SW 1271 (cell line): ENCODE measurements at regions not wholly inside any gene's neighbourhood (a gene's known extent, or its start where the extent isn't known, plus 50 kb on each side); places are given as distances from the start of the nearest gene placed in this dataset.
"Not testable (repeated sequence)": the region's sequence is repeated elsewhere in the genome, so short reads cannot be mapped to it uniquely, and the experiment has no call there.

Source experiments
- DNase-seq, 2 experiments: peaks; one replicate each; lab custom pipeline; 2025; lab: John Stamatoyannopoulos, UW

DNA sequence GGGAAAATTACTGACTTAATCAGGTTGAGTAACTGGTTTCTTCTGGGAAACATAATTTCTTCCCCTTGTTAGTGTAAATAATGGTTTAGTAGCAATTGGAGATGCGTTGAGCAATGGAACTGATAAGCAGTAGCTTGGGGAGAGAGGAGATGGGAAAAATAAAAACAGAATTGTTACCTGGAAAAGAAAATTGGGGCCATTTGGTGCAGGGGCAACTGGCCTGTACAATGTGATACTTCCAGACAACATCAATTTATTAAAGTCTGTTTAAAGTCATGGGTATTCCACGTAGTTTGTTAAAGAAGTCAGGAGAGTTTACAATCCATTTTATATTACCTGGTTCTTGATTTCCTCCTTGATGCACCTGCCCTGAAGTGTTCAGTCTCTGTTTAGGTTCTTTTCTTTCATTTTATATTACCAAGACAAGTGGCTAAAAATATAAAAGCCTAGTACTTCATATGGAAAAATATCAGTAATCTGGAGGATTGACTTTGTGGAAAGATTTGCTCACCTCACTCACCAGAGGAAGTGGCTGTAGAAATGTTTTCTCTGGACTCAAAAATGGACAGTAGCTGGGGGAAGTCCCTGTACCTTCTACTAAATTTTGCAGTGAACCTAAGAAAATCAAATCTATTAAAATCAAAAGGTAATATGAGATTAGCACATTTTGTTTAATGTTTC is 161.0 kb downstream of the DDX1 start:
- no peak for DNase-seq

- no peak for DNase-seq
Measured at GRCh38 chr2:15753233-15753798, 161.6 kb downstream of the DDX1 start.

DNA sequence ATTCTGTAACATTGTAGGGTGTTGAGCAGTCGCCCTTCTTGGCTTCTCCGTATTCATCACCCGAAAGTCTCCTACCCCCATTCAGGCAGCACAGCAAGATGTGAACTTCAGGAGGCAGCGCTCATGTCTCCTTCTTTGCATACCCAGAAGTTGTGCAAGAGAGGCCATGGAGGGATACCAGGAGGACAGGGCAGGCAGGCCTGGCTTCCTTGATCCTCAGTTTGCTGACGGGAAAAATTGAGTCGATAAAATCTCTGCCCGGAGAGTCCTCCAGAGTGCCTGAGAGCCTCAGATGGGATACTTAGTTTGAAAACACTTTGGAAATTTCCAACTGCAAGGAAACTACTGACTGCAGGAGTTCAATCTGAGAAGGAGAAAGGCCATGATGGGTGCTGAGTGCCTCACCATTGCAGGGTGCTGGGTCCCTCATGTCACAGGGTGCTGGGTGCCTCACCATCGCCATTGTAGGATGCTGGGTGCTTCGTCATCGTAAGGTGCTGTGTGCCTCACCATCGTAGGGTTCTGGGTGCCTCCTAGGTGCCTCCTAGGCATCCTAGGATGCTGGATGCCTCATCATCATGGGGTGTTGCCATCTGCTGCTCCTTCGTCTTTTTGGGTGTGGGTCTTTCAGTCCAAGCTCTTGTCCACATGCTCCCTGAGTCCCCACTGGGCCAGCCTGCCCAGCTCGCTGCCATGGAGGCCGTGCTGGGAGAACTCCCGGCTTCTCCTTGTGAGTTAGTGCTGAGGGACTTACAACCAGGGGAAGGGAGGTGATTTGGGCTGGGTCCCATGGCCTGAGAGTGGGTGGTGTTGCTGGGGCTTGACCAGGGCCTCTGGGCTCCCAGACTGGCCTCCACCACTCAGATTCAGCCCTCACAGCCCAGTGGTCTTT is 162.4 kb downstream of the DDX1 start:
- DNase-seq, result no peak

DNA sequence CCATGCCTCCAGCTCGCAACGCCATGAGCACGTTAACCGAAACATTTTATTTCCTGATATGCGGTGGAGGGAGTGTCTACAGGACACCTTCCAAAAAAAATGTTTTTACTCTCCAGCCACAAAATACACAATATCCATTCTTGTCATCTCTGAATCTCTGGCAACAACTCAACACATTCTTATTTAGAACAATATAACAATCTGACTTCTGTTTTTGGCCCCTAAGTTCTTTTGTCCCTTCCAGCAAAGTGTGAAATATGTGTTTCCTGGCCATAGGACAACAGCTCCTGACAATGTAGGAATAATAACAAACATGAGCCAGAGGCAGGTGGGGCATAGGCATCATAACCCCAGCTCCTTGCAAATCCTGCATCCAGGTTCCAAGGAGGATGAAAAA is 163.0 kb downstream of the DDX1 start:
- no peak for DNase-seq

DNA sequence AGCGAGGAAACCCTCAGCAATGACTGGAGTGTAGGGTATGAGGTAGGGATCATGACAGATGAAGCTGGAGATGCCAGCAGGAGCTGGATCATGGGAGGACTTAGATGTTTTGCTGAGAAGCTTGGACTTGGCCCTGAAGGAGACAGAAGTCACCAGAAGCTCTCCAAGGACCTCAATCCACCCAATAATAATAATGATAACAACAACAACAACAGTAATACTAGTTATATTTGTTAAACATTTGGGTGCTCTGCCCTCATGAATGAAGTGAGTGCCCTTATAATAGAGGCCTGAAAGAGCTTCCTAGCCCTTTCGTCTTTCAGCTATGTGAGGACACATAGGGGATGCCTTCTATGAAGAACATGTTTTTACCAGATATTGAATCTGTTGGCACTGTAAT is 163.9 kb downstream of the DDX1 start:
- no peak for DNase-seq

DNA sequence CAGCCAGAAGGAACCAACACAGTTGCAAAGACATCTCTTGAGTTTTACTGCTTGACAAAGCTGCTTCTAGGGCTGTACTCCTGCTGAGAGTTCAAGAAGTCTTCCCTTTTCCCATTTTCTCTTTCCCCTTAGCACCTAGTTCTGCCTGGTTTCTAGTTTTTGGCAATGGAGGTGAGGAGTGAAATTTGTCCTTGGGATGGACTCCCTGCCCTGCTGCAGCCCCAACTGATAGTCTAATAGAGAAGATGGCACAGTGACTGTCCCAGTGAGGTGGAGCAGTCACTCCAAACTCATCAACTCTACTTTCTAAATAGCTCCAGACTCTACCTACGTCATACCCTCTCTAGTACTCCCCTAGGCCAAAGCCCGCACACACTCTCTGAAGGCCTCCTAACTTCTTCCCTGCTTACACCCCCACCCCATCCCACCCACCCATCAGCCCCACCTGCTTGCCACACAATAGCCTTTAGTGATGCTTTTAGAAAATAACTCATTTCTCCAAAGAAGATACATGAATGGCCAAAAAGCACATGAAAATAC is 164.4 kb downstream of the DDX1 start:
- DNase-seq, result no peak

GRCh38 chr2:15756882-15757819 is 165.5 kb downstream of the DDX1 start:
- no peak for DNase-seq

- DNase-seq, result no peak
Measured at GRCh38 chr2:15757820-15758586, 166.3 kb downstream of the DDX1 start.

- no peak for DNase-seq
Measured at GRCh38 chr2:15758848-15759247, 167.2 kb downstream of the DDX1 start.

DNA sequence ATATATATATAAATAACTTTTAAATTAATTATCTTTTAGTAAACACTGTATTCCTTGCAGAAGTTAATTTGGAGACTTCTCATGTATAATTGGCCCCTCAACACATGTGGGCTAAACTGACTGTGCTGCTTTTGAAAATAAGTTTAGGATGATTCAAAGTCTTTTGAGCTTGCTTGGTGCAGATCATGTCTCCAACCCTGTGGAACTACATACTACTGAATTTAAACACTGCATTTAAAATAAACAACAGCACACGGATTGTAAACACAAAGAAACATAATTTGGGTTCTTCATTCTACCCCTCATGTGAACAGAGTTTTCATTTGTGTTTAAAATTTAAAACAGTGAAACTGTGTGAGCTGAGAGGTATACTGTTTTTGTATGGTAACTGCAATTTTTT is 167.7 kb downstream of the DDX1 start:
- no peak for DNase-seq

DNA sequence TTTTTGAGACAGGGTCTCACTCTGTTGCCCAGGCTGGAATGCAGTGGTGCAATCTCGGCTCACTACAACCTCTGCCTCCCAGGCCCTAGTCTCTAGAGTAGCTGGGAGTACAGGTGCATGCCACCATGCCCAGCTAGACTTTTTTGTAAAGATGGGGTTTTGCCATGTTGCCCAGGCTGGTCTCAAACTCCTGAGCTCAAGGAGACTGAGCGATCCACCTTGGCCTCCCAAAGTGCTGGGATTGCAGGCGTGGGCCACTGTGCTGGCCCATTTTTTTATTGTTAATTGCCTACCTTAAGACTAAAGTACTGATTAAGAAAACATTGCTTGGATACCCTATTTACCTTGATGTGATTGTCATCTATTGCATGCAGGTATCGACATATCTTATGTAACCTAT is 168.1 kb downstream of the DDX1 start:
- DNase-seq, result not testable (repeated sequence)

DNA sequence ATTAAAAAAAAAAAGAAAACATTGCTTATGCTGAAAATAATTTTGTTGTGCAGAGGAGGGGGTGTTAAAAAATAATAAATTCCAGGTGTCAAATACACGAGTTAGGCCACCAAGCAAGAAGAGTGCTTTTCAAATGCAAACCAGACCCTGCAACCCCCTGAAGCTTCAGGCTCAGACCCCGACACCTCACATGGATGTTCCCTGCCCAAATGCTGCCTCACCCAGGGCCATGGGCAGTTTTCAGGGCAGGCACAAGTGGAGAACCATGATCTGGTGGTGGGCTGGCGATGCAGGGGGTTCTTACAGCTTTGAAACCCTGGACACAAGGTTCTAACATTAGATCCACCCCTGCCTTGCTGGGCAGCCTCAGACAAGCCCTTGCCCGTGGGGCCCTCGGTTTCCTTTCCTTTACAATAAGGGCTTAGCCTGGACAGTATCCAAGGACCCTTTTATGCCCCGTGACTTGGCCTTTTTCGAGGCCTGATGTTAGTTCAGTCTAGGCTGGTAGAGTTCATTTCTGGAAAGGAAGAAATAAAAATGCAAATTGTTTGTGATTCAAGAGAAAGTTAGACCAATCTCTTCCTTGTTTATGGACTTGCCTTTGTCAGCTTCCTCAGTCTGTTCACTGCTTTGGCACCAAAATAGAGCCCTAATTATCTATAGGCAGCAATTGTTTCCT is 168.7 kb downstream of the DDX1 start:
- DNase-seq, result no peak

DNA sequence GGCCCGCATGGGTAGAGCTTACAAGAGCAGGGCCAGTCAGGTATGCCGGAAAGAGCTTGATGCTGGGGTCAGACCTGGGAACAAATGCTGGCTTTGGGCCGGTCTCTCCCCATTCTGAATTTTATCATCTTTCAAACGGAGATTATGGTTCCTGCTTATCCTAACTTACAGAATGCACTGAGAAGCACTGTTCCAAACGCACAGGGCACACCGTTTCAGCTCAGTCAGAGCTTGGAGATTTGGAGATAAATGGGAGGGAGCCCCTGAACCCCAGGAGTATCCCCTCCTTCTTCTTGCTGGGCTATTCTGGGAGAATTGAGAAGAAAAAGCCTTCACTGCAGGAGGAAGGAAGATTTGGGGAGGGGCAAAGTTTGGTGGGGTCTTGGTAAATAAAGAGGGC is 169.4 kb downstream of the DDX1 start:
- no peak for DNase-seq

GRCh38 chr2:15761910-15762309 is 170.2 kb downstream of the DDX1 start:
- no peak for DNase-seq

GRCh38 chr2:15762449-15762848 is 170.8 kb downstream of the DDX1 start:
- DNase-seq, result no peak

DNA sequence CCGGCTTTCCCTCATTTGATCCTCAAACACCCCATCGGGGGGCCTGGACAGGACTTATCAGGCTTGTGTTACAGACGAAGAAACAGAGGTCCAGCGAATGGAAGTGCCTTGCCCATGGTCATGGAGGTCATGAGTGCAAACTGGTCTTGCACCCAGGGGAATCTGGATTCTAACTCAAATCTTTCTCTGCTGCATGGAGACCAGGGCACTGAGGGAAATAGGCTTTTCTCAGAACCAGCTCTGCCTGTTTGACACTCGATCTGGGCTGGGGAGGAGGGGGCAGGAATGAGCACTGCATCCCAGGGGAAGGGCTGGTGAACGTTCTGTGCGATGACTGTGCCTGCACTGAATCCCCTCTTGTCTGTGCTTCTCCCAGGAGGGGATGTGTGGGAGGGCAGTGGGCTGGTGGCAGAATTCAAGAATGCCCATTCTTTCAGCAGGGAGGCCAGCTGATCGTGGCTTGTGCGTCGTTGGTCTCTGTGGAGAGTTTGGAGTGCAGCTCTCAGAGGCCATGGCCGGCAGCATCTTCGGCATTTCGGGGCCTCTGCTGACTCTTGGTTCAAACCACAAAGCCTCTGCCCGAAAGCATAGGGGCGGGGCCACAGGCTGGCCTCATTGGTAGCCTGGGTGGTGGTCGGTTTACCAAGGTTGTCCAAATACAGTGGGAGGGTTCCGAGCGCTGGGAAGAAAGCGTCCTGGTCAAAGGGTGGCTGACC is 171.6 kb downstream of the DDX1 start:
- no peak for DNase-seq

GRCh38 chr2:15763822-15764682 is 172.4 kb downstream of the DDX1 start:
- DNase-seq, result no peak

DNA sequence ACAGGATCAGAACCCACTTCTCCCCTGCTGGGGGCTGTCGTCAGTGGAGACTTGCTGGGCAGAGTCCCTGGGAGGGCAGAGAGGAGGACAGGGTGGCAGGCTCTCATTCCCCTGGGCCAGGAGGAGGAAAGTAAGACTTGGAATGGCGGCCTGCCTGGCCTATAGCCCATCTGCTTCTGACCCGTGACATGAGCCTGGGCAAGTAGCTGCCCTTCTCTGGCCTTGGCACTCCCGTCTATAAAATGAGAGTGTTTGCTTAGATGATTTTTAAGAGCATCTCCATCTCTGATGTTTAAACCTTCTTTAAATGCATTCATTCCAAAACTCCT is 173.0 kb downstream of the DDX1 start:
- DNase-seq, result no peak

- DNase-seq, result no peak
Measured at GRCh38 chr2:15765211-15765610, 173.5 kb downstream of the DDX1 start.
